ENCODE measurements at regions not wholly inside any gene's neighbourhood (a gene's known extent, or its start where the extent isn't known, plus 50 kb on each side); places are given as distances from the start of the nearest gene placed in this dataset.

DNA sequence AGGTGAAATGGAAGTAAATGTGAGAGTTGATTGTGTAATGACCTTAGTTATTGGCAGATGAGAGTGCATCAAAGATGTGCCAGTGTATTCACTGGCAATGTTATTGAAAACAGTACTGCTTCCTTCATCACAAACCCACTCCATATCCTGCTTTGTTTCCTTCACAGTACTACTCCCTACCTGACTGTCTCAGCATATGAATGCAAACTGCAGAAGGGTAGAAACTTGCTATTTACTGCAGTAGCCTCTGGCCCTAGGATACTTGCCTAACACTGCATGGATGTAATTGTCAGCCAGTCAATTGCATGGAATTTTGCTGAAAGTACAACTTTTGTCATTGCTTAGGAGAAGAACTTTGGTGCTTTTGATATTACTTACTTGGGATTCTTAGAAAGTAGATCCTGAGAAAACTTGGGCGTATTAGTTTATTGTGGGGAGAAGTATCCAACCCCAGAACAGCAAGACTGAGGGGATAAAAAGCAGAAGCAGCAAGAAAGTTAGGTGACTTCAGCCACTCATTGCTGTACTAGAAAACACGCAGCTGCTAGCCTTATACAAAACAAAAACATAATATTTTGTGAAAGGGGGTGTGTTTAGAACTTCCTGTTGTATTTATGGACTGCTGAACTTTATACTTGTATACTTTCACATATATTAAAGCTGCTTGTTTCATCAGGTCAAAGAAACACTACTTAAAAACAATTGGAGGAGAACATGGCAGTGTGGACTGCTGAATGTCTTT is 219.0 kb downstream of the CCNG2 start:
- no peak for DNase-seq

DNA sequence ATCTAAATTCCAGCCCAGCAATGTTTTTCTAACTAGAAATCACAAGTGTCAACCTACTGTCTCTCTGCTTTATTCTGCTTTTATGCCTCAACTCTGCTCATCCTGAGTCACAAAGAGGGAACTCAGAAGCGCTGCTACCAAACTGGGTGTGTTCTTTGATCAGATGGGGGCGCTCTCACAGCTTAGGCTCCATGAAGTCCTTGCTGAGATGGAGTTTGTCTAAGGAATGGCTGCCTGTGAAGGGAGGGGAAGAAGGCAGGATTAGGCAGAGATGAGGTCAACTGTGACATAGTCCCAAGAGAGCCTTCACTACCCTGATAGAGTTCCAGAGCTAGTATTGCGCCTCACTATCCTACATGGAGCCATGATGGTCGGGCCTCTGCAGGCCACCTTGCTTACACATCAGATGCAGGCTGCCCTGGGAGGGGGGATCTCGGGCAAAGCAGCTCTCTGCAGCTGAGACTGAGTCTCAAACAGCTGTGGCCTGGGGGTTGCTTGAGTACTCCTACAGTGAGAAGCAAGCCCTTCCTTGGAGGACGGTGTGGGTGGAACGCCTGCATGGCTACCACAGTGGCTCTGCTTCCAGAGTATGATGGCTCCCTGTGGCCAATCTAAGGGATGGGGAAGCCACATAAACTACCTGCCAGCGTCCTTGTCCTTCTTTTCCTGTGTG is 219.9 kb downstream of the CCNG2 start:
- DNase-seq, result no peak

DNA sequence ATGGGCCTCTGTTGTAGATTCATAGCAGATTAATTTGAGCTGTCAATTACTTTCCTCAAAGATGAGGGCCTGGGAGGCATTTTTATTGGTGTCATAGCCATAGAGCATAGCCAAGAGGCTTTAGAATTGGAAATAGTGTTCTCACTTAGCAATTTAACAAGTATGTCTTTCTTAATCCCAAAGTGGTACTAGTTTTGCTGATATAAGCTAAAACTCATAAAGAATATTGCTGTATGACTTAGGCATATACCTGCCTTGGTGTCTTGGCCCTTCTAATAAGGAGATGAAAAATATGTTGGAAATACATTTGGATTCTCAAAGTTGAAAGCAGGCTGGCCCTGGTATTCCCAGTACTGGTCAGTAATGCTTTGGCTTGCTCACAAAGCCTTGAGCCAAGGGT is 221.5 kb upstream of the CXCL13 start:
- DNase-seq, result no peak

DNA sequence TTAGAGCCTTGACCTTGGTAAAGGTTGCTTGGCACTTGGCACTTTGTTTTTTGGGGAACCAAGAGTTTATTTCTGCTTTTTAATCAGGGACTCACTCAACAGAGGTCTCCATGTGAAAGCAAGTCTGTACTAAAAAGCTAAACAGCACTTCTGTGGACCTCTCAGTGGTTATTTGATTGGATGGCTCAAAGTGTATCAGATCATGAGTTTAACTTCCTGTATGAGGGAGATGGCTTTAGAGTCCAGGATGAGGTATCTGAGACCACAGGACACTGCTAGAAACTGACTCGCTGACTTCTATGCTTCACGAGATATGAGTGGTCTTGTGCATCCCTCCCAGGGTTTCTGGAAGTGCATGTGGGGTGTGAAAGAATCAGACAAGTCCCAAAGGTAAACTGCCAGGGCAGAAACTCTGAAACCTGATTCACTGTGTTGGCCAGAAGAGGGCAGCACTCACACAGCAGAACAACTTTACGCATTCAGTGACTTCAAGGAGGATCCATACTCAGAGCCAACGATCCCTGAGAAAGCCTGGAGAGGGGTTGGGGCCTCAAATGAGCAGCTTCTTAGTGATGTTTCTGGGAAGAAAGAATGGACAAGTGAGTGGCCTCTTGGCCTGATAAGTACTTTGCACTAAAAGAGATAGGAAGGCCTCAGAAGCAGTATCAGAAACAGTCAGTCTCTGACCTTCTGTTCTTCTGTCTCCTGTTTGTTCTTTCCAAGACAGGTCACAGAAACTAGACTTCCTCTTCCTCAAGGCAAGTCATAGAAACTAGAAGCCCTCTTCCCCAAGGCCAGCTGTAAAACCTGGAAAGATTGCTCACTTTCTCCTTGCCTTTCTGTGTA is 220.3 kb upstream of the CXCL13 start:
- peak; percentile 54 for DNase-seq

DNA sequence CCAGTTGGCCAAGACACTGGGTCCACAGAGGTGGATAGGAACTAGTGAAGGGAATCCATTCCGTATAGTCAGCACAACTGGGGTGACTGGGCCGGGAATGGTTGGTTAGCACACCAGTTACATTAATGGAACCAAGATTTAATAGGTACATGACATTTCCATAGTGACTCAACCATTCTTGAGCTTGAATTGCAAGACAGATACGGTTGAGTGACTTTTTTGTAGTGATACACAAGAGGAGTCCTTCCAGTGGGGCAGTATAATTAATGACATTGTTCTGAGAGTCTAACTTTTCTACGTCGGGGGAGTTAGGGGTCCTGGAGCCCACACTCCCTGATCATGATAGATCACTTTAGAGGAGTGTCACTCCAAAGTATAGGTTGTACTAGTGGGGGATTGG is 211.6 kb upstream of the CXCL13 start:
- no peak for DNase-seq

DNA sequence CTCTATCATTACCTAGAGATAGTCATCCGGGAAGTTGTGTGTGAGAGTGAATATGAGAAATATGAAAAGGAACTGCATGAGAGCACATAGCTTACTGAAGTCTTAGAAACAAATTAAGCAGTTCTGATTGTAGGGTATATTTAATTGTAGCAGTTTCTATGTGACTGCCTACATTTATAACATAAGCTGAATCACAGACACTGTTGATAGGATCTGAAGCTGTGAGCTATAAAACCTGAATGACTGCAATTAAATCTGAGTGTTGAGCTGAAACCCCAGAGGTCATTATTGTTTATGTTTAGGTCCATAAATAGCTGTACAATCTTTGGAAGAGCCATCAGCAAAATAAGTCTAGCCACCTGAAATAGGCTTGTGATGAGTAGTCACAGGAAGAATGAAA is 210.1 kb upstream of the CXCL13 start:
- no peak for DNase-seq

DNA sequence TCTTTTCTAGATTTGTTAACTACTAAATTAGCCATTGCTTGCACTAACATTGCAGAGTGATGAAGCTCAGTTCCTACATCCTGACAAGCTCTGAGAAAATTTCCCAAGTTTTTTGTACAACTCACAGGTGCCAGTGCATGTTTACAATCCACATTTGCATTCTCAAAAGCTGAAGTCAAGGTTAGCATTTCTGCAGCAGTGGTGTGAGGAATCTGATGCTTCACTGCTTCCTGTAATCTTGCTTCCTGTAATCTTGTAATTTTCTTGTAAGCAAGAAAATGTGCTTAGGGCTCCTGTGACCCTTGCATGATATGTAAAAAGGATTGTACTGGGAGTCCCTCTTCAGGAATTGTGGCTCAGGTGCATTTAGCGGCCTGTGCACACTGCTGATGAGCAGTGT is 207.4 kb upstream of the CXCL13 start:
- DNase-seq, result no peak

DNA sequence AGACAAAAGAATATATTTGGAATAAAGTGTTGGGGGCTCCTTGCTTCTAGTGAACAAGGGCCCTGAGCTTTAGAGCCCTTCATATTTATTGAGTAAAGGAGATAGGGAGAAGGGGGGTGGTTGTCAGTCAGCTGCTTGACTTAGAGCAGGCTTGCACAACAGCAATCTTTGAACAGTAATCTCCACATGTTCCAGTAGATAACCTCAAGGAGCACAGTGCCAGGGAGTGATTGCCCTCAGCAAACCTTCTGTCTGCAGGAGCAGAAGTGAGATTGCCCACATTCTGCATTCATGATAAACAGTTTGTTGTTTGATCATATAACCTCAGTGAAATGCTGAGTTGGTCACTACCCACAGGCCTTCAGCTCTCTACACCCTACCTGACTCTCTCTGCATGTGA is 205.8 kb upstream of the CXCL13 start:
- no peak for DNase-seq

DNA sequence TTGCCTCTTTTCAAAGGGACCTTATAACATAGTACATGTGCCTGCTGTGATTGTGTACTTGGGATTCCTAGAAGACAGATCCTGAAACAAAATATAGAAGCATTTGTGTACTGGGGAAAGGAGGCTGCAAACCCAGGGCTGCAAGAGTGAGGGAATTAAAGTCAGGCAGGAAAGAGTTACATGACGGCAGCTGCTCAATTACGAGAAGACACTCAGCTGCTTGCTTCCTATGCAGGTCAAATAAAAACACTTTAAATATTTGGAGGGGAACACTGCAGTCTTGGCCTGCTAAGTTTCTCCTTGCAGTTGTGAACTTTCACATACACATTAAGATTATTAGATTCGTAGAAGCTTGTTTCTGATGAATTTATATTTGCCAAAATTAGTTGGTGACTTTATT is 191.9 kb upstream of the CXCL13 start:
- no peak for DNase-seq

DNA sequence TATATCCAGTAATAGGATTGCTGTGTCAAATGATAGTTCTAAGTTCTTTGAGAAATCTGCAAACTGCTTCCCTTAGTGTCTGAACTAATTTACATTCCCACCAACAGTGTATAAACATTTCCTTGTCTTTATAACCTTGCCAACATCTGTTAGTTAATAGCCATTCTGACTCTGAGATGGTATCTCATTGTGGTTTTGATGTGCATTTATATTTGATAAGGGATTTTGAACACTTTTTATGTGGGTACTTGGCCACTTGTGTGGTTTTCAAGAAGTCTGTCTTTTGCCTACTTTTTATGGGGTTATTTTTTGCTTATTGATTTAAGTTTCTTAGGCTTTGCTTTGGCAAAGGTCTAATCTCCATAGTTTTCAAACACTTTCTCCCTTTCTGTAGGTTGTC is 189.9 kb upstream of the CXCL13 start:
- no peak for DNase-seq

DNA sequence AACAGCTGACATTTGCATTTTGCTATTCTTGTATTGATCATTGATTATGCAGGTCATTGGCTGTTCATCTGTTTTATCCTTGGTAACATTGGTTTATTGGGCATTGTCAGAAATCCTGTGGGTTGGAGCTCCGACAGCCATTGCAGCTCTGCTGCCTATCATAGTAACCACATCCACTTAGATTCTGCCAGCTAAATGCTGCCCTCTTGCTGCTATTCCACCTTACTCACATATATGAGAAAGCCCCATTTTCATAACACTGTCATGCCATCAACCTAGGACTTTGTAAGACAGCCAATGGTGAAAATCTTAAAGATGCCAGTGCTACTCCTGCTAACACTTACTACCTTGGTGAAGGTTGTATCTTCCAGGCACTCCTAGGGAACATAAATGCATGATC is 187.3 kb upstream of the CXCL13 start:
- peak; percentile 28 for DNase-seq

DNA sequence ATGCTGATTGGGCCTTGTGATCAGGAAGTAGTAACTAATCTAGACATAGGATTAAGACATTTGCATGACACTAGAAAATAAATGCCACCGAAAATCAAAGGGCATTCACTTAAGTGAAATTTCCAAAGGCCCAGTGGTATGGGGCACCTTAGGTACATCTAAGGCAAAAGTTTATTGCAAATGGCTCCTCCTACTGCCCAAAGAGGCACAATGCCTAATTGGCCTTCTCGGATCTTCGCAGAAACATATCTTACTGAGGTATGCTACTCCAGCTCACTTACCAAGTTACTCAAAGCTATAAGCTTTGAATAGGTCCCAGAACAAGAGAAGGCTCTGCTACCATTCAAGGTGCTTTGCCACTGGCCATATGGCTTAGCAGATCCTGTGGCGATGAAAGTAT is 174.8 kb upstream of the CXCL13 start:
- DNase-seq, result no peak

DNA sequence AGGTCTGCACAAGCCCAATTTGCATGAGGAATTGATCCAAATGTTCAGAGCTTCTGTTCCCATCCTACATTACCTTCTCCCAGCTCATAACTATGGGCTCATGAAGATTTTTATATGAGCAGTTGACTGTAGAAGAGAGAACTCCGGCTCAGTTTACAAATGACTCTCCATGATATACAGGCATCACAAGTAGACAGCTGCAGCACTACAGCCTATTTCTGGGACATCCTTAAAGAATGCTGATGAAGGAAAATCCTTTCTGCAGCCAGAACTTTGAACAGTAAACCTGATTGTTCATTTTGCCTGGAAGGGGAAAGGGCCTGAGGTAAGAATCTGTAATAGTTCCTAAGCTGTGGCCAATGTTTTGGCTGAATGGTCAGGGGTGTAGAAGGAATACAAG is 174.1 kb upstream of the CXCL13 start:
- no peak for DNase-seq

DNA sequence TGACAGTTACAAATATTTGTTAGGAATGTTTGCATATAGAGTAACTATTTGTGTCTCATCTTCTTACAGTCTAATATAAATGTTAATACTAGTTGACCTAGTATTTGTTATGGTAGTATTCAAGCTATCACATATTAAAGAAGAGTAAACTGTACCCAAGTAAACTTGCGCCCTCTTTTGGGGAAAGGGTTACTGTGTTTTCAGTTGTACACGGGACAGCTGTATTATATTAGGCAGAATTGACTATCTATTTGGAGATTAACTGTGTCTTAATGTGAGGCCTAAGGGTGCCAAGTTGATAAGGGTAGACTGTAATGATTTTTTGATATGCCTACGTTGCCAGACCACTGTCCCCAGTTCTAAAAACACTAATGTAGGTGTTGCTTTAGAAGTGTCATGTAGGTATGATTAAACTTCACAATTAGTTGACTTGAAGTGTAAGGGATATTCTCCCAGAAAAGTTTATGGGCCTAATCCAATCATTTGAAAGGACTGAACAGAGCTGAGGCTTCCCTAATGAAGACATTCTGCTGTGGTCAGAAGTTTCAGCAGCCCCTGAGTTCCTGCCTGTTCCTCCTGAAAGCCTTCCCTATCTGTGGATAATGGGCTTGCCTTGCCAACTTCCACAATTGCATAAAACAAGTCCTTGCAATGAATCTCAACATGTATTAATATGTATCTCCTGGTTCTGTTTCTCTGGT is 172.8 kb upstream of the CXCL13 start:
- no peak for DNase-seq

DNA sequence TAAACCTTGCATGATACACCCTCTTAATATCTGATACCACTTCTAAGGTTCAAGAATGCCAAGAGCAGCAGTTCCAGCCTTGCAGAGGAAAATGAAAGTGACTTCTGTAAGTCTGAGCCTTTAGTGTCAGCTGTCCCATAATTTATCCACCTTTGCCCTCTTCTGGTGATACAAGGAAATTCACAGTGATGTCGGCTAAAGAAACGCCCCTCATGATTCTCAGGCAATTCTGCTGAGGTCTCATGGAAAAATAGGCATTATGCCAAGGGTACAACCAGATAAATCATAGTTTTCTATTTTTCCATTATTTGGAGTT is 172.2 kb upstream of the CXCL13 start:
- peak; percentile 42 for DNase-seq

DNA sequence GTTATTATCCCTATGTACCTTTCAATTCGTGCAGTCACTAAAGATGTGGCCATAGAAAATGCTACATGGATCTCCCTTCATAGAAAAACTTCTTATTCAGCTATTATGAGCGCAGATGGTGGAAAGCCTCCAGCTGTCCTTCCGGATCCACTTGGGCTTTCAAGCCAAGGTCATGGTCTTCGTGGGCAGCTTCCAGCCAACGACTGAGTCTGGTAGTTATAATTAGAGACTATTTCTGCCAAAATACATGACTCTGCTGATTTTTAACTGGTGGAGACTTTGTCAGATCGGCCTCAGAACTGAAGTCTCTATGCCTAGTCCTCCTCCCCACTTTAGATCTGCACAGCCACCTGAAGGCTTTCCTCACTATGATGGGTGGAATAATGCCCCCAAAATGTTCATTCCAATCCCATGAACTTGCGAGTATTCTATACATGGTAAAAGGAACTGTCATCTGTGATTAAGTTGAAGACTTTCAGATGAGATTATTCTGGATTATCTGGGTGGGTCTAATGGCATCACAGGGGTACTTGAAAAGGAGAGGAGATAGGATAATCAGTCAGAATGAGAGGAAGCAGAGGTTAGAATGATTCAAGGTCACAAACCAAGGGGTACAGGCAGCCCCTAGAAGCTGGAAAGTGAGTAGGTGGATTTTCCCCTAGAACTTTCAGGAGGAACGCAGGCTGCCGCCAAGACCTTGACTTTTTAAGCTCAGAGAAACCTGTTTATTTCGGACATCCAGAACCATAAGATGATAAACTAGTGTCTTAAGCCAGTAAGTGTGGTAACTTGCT is 171.1 kb upstream of the CXCL13 start:
- DNase-seq, result no peak

DNA sequence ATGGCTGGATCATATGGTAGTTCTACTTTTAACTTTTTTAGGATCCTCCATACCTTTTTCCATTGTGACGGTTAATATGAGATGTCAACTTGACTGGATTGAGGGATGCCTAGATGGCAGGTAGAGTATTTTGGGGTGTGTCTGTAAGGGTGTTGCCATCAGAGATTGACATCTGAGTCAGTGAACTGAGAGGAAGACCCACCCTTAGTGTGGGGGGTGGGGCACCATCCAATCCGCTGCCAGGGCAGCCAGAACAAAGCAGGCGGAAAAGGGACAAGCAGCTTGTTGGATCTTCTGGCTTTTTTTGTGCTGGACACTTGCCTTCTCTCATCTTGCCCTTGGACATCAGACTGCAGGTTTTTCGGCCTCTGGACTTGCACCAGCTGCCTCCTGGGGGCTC is 168.5 kb upstream of the CXCL13 start:
- DNase-seq, result no peak

DNA sequence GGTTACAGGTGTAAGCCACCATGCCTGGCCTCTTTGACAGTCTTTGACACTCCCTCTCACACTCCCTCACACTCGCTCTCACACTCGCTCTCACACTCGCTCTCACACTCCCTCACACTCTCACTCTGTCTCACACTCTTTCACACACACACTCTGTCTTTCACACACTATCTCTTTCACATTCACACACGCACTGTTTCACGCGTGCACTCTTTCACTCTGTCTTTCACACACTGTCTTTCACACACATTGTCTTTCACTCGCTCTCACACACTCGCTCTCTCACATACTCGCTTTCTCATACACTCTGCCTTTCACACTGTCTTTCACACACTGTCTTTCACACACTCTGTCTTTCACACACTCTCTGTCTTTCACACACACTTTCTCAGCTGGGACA is 167.1 kb upstream of the CXCL13 start:
- DNase-seq, result no peak

DNA sequence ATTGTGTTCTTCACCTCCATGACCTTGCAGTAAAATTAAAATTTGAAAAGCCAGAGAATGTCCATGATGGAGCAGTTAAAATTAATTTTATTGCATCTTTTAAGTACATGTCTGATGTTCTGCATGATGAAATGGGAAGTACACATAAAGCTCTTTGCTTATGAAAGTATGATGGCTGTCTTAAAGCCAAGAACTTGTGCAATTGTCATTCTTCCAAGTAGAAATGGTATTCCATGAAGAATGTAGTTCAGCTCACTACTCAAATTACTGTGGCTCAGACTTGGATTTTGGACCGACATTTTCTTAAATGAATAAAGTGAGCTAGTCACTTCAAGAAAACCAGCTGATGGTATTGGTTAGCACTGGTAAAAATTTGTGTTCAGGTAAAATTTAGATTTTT is 161.7 kb upstream of the CXCL13 start:
- DNase-seq, result no peak

DNA sequence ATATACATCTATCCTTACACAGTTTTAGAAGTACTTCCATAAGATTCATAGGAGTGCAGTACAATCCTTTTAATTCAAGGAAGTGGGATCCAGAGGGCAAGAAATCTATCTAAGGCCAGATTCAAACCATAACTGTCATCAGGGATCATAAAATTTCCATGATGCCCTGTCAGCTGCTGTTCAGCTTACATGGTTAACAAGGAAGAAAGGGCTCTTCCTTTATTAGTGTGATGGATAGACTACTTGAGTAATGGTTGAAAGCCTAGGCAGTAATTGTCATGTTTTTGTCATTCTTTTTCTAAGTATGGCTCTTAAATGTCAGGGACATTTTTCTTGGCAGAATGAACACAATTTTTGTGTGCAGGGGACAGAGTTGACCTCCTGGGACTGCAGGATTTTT is 159.8 kb upstream of the CXCL13 start:
- no peak for DNase-seq

DNA sequence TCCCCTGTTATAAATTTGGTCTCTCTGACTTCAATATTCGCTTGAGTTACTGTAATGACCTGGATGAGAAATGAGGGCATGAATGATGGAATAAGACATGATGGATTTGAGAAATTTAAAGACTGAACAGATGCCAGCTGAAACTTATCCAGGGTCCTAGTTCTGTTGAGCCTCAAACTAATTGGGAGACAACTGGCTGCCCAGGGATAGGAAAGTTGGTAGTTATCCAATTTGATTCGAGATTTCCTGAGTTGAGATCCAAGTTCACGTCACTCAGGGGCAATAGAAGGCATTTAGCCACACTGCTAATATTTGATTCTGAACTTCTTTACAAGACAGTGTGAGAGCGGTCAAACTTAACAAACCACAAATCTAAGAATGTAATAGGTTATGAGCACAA is 159.0 kb upstream of the CXCL13 start:
- DNase-seq, result no peak

DNA sequence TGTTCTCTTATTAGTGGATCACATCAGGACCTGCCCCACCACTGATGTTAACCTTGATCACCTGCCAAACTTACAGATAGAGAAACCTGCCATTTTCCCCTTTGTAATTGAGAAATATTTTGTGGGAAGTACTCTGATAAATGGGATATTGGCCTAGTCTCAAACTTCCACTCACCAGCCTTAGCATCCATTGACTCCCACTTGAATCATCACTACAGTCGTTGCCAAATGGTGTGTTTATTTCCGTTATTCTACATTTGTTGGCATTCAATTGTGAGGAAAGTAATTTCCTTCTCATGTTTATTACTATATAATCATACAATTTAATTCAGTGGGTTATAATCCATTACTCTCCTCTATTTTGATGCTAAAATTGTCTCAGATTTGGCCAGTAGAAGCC is 156.4 kb upstream of the CXCL13 start:
- DNase-seq, result no peak

DNA sequence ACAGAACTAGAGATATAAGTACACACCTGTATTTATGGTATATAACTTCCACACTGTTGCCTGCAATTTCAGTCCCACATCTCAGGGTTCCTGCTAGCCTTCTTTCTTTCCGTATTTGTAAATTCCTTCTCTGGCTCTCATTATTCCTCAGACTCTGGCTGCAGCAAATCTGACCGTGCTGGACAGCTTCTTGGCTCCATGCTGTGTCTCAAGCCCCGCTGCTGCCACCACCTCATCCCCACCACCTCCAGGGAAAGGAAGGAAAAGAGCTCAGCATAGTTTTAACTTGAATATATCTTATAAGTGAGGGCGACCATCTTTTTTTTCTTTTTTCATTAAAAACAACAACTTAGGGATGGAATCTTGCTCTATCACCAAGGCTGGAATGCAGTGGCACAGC is 155.6 kb upstream of the CXCL13 start:
- DNase-seq, result no peak

All from NCI-H345 (cell line).